Thyroid gland (tissue), 4 donors: ENCODE measurements at regions not wholly inside any gene's neighbourhood (a gene's known extent, or its start where the extent isn't known, plus 50 kb on each side); places are given as distances from the start of the nearest gene placed in this dataset.

Experiments
- DNase-seq, 2 donors: peaks; one replicate each; pipeline ENCODE4 v3.0.0-alpha.2; 2019
- H3K27ac ChIP-seq, 3 donors: fragments of 200-600 bp; sonication (generic); 1 replicate in 2 of 3; 2 replicates in 1 of 3; pipeline ENCODE4 v1.5.1; 2016 to 2019; ENCODE audit warnings: mild to moderate bottlenecking in 1 of 3, moderate library complexity in 1 of 3
- H3K27me3 ChIP-seq: fragments of 200-600 bp; sonication (generic); one replicate; pipeline ENCODE4 v1.5.1; 2019
- H3K36me3 ChIP-seq, 2 donors: fragments of 200-600 bp; sonication (generic); one replicate each; pipeline ENCODE4 v1.5.1; 2016 to 2019
- H3K4me1 ChIP-seq, 2 donors: fragments of 200-600 bp; sonication (generic); one replicate each; pipeline ENCODE4 v1.5.1; 2017 to 2019
- H3K4me3 ChIP-seq, 3 donors: fragments of 200-600 bp; sonication (generic); replicated peaks in 1 of 3; 1 replicate in 2 of 3; 2 replicates in 1 of 3; pipeline ENCODE4 v1.5.1; 2016; ENCODE audit warnings: mild to moderate bottlenecking in 1 of 3
- H3K9me3 ChIP-seq: fragments of 200-600 bp; sonication (generic); one replicate; pipeline ENCODE4 v1.5.1; 2017
- CTCF ChIP-seq, 6 experiments: fragments of 200-600 bp in 3 of 6; fragments of 450-650 bp in 3 of 6; sonication (generic) in 3 of 6; IDR thresholded peaks; one replicate each; pipeline ENCODE4 v1.5.1; 2016 to 2019; ENCODE audit warnings: antibody characterized with exemption in 6 of 6, mild to moderate bottlenecking in 2 of 6, inconsistent platforms in 1 of 6, moderate library complexity in 1 of 6
- POLR2A ChIP-seq, 2 donors: fragments of 450-650 bp; IDR thresholded peaks; one replicate each; pipeline ENCODE4 v1.6.1; 2017; ENCODE audit warnings: antibody characterized with exemption in 2 of 2, mild to moderate bottlenecking in 2 of 2, moderate library complexity in 1 of 2
- WGBS, 2 donors: methylation state at CpG; one replicate each; pipeline ENCODE4 v1.1.5; 2017; 5-methylcytosine and 5-hydroxymethylcytosine counted together
- intact Hi-C: fragments of 100-400 bp; cut with DNase I; formaldehyde crosslinking; loops from one replicate; pipeline ENCODE4 v1.15.1; 2023

GRCh38 chr4:58935332-58935731 is 1825.1 kb upstream of the IGFBP7 start:
- Histone ChIP-seq H3K4me1 (no peaks in the 10 kb centered on the region), H3K4me3 (no peak overlapping the region), H3K27ac (no peak overlapping the region), H3K36me3 (no peaks in the 10 kb centered on the region), H3K27me3 (no peaks in the 10 kb centered on the region), H3K9me3 (no peaks in the 10 kb centered on the region)
- WGBS, 2 donors = 80 to 95% methylated on average over 2 of the region's 2 CpGs
- TF ChIP-seq POLR2A (IDR thresholded peaks at IDR 0.05) = no peak
- TF ChIP-seq CTCF (IDR thresholded peaks at IDR 0.05) = no peak
- no peak for DNase-seq
- intact Hi-C loops = no loop called here

- intact Hi-C loops = no loop called here
- Histone ChIP-seq H3K36me3 (no peaks in the 10 kb centered on the region), H3K27me3 (no peaks in the 10 kb centered on the region), H3K27ac (no peak overlapping the region), H3K4me1 (no peaks in the 10 kb centered on the region), H3K9me3 (no peaks in the 10 kb centered on the region), H3K4me3 (no peak overlapping the region)
- no peak for TF ChIP-seq CTCF (IDR thresholded peaks at IDR 0.05)
- no peak for TF ChIP-seq POLR2A (IDR thresholded peaks at IDR 0.05)
- DNase-seq = no peak
- WGBS, 2 donors = 80 to 88% methylated on average over 1 of the region's 1 CpG
Observed at GRCh38 chr4:58936436-58936835, 1826.3 kb upstream of the IGFBP7 start.

GRCh38 chr4:58940167-58940566 is 1830.0 kb upstream of the IGFBP7 start:
- DNase-seq = no peak
- 73 to 76% methylated on average over 3 of the region's 3 CpGs for WGBS, 2 donors
- TF ChIP-seq CTCF (IDR thresholded peaks at IDR 0.05) (no peak), POLR2A (IDR thresholded peaks at IDR 0.05) (no peak)

GRCh38 chr4:58941286-58941685 is 1831.1 kb upstream of the IGFBP7 start:
- 77 to 82% methylated on average over 1 of the region's 1 CpG for WGBS, 2 donors
- no peaks in the 10 kb centered on the region for H3K4me1 ChIP-seq
- intact Hi-C loops = no loop called here
- DNase-seq = no peak
- H3K27ac ChIP-seq = no peak overlapping the region
- H3K27me3 ChIP-seq = no peaks in the 10 kb centered on the region
- H3K36me3 ChIP-seq = no peaks in the 10 kb centered on the region
- no peak for TF ChIP-seq CTCF (IDR thresholded peaks at IDR 0.05)
- TF ChIP-seq POLR2A (IDR thresholded peaks at IDR 0.05) = no peak
- no peaks in the 10 kb centered on the region for H3K9me3 ChIP-seq
- H3K4me3 ChIP-seq = no peak overlapping the region

More at GRCh38 chr4:58940167-58940566, 1830.0 kb upstream of the IGFBP7 start:
- Histone ChIP-seq H3K27me3 (no peaks in the 10 kb centered on the region), H3K9me3 (no peaks in the 10 kb centered on the region), H3K27ac (no peak overlapping the region), H3K4me1 (no peaks in the 10 kb centered on the region), H3K36me3 (no peaks in the 10 kb centered on the region), H3K4me3 (no peak overlapping the region)
- intact Hi-C loops = no loop called here

GRCh38 chr4:58953575-58953974 is 1843.4 kb upstream of the IGFBP7 start:
- no peak for TF ChIP-seq POLR2A (IDR thresholded peaks at IDR 0.05)
- no peak for TF ChIP-seq CTCF (IDR thresholded peaks at IDR 0.05)
- no peak overlapping the region for H3K27ac ChIP-seq
- no peaks in the 10 kb centered on the region for H3K36me3 ChIP-seq
- WGBS, 2 donors = 52 to 59% methylated on average over 2 of the region's 2 CpGs
- DNase-seq = no peak
- no peaks in the 10 kb centered on the region for H3K4me1 ChIP-seq
- no peaks in the 10 kb centered on the region for H3K9me3 ChIP-seq
- no peaks in the 10 kb centered on the region for H3K27me3 ChIP-seq
- intact Hi-C loops = no loop called here
- no peak overlapping the region for H3K4me3 ChIP-seq
